ENCODE measurements at regions not wholly inside any gene's neighbourhood (a gene's known extent, or its start where the extent isn't known, plus 50 kb on each side); places are given as distances from the start of the nearest gene placed in this dataset.

DNA sequence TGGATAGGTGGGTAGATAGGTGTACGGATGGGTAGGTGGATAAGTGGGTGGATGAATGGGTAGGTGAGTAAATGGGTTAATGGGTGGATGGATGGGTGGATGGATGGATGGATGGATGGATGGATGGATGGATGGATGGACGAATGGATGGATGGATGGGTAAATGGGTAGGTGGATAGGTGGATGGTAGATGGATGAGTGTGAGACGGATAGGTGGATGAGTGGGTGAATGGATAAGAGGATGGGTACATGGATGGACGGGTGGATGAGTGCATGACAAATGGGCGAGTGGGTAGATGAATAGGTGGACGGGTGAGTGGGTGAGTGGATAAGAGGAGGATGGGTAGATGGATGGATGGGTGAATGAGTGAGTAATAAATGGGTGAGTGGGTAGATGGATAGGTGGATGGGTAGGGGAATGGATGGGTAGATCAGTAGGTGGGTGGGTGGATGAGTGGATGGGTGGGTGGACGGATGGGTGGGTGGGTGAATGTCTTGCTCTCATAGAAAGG is 179.2 kb downstream of the FGF18 start:
- TF ChIP-seq CTCF (conservative IDR thresholded peaks at IDR 0.05; ENCODE audit: low read depth, low read length) (0 out of 2 replicates have a peak, but pooled peaks have one; percentile 2), EZH2 (IDR thresholded peaks at IDR 0.05; ENCODE audit: borderline replicate concordance, low read depth, low read length, poor library complexity, severe bottlenecking) (no peak)

Measured in A673 (cell line).